Gastrocnemius medialis (tissue), 4 donors: ENCODE measurements at regions not wholly inside any gene's neighbourhood (a gene's known extent, or its start where the extent isn't known, plus 50 kb on each side); places are given as distances from the start of the nearest gene placed in this dataset.

Source experiments
- POLR2A ChIP-seq, 2 donors: fragments of 450-650 bp; IDR thresholded peaks; one replicate each; pipeline ENCODE4 v1.6.1; 2017; ENCODE audit warnings: antibody characterized with exemption in 2 of 2, mild to moderate bottlenecking in 2 of 2, moderate library complexity in 2 of 2
- TF ChIP-seq, protein P1 (sequence below), 5 experiments: fragments of 450-650 bp in 3 of 5; fragments of 200-600 bp in 2 of 5; sonication (generic) in 2 of 5; IDR thresholded peaks in 4 of 5; conservative IDR thresholded peaks in 1 of 5; 1 replicate in 4 of 5; 2 replicates in 1 of 5; pipeline ENCODE4 v1.5.1; 2016 to 2019; ENCODE audit warnings: antibody characterized with exemption in 5 of 5, mild to moderate bottlenecking in 3 of 5, moderate library complexity in 3 of 5

DNA sequence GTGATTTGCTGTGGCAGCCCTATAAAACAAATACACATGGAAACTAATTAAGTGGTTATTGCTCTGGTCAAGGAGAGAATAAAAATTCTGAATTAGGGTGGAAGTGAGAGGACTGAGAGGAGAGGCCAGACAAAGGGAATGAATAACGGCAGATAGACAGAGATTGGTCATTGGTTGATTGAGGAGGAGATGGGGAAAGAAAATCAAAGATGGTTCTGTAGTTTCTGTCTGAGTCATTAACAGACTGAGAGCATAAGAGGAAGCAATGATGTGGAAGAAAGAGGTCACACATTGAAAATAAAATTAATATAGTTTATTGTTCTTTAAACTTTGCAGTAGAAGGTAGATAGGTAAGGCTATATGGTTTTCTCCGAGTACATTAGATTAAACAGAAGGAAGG lies 469.8 kb downstream of the ACTL7B start:
- TF ChIP-seq, protein P1, sequence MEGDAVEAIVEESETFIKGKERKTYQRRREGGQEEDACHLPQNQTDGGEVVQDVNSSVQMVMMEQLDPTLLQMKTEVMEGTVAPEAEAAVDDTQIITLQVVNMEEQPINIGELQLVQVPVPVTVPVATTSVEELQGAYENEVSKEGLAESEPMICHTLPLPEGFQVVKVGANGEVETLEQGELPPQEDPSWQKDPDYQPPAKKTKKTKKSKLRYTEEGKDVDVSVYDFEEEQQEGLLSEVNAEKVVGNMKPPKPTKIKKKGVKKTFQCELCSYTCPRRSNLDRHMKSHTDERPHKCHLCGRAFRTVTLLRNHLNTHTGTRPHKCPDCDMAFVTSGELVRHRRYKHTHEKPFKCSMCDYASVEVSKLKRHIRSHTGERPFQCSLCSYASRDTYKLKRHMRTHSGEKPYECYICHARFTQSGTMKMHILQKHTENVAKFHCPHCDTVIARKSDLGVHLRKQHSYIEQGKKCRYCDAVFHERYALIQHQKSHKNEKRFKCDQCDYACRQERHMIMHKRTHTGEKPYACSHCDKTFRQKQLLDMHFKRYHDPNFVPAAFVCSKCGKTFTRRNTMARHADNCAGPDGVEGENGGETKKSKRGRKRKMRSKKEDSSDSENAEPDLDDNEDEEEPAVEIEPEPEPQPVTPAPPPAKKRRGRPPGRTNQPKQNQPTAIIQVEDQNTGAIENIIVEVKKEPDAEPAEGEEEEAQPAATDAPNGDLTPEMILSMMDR (IDR thresholded peaks at IDR 0.05 in 4 of 5, conservative IDR thresholded peaks at IDR 0.05 in 1 of 5), result no peak
- TF ChIP-seq POLR2A (IDR thresholded peaks at IDR 0.05), result no peak
